ENCODE measurements at regions not wholly inside any gene's neighbourhood (a gene's known extent, or its start where the extent isn't known, plus 50 kb on each side); places are given as distances from the start of the nearest gene placed in this dataset.

DNA sequence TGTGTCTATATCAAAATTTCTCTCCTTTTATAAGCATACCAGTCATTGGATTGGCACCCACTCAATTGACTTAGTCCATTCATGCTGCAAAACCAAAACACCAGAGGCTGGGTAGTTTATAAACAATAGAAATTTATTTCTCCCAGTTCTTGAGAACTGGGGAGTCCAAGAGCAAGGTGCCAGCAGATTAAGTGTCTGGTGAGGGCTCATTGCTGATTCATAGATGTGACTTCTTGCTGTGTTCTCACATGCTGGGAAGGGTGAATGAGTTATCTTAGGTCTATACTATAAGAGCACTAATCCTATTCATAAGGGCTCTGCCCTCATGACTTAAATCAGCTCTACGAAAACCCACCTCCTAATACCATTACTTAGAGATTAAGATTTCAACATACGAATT, 501.4 kb downstream of the EPM2A start:
- H3K4me1 ChIP-seq (ENCODE audit: control insufficient read depth in 4 of 4, insufficient read depth in 4 of 4, low read length in 3 of 4): no peaks in the 10 kb centered on the region
- TF ChIP-seq HNF4G (IDR thresholded peaks at IDR 0.05) (no peak), JUND (IDR thresholded peaks at IDR 0.05) (no peak), RXRA (IDR thresholded peaks at IDR 0.05) (no peak), SP1 (IDR thresholded peaks at IDR 0.05) (no peak), EGR1 (IDR thresholded peaks at IDR 0.05; ENCODE audit: low read depth in 2 of 2) (no peak), RAD21 (IDR thresholded peaks at IDR 0.05) (no peak), NR2F2 (IDR thresholded peaks at IDR 0.05) (no peak), TAF1 (conservative IDR thresholded peaks at IDR 0.05) (no peak), FOXA2 (IDR thresholded peaks at IDR 0.05) (no peak), YY1 (IDR thresholded peaks at IDR 0.05) (no peak), GABPA (IDR thresholded peaks at IDR 0.05 in 1 of 2, conservative IDR thresholded peaks at IDR 0.05 in 1 of 2) (no peak), ATF3 (IDR thresholded peaks at IDR 0.05) (no peak), FOXA1 (IDR thresholded peaks at IDR 0.05) (no peak)
- TF ChIP-seq, protein P1, sequence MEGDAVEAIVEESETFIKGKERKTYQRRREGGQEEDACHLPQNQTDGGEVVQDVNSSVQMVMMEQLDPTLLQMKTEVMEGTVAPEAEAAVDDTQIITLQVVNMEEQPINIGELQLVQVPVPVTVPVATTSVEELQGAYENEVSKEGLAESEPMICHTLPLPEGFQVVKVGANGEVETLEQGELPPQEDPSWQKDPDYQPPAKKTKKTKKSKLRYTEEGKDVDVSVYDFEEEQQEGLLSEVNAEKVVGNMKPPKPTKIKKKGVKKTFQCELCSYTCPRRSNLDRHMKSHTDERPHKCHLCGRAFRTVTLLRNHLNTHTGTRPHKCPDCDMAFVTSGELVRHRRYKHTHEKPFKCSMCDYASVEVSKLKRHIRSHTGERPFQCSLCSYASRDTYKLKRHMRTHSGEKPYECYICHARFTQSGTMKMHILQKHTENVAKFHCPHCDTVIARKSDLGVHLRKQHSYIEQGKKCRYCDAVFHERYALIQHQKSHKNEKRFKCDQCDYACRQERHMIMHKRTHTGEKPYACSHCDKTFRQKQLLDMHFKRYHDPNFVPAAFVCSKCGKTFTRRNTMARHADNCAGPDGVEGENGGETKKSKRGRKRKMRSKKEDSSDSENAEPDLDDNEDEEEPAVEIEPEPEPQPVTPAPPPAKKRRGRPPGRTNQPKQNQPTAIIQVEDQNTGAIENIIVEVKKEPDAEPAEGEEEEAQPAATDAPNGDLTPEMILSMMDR (IDR thresholded peaks at IDR 0.05; ENCODE audit: low read depth, low read length, missing input control): no peak
- no peak overlapping the region for H3K4me3 ChIP-seq (ENCODE audit: low read depth in 1 of 3, low read length in 3 of 3)
- DNase-seq (ENCODE audit: low spot score): no peak
- H3K27me3 ChIP-seq (ENCODE audit: control insufficient read depth in 4 of 4, insufficient read depth in 4 of 4, low read length in 3 of 4): no peaks in the 10 kb centered on the region
- 91% methylated on average over 2 of the region's 2 CpGs for WGBS
- H3K9ac ChIP-seq (ENCODE audit: low read depth in 1 of 2, low read length in 2 of 2): no peak overlapping the region
- no peaks in the 10 kb centered on the region for H3K36me3 ChIP-seq (ENCODE audit: control insufficient read depth in 4 of 4, insufficient read depth in 3 of 4, low read depth in 1 of 4, low read length in 3 of 4)
- no peaks in the 10 kb centered on the region for H3K9me3 ChIP-seq (ENCODE audit: control insufficient read depth in 4 of 4, low read length in 3 of 4)
- H3K27ac ChIP-seq (ENCODE audit: low read depth in 1 of 2, low read length in 2 of 2): no peak overlapping the region

DNA sequence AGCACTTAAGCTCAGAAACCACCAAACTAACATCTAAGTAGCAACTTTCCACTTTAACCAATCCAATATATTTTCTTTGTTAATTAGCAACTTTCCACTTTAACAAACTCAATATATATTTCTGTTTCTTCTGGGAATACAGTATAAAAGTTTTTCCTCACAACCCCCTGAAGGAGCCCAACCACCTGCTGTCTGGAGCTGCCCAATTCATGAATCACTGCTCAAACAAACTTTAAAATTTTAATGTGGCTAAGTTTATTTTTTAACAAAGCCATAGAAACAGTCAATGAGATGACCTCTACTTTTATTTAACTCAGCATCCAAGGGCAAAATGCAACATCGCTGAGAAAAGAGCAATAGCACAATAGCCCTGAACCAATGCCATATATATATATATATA, 500.1 kb downstream of the EPM2A start:
- H3K4me3 ChIP-seq (ENCODE audit: low read depth in 1 of 3, low read length in 3 of 3): no peak overlapping the region
- no peaks in the 10 kb centered on the region for H3K4me1 ChIP-seq (ENCODE audit: control insufficient read depth in 4 of 4, insufficient read depth in 4 of 4, low read length in 3 of 4)
- no peaks in the 10 kb centered on the region for H3K9me3 ChIP-seq (ENCODE audit: control insufficient read depth in 4 of 4, low read length in 3 of 4)
- TF ChIP-seq JUND (IDR thresholded peaks at IDR 0.05): no peak
- no peak for TF ChIP-seq GABPA (IDR thresholded peaks at IDR 0.05 in 1 of 2, conservative IDR thresholded peaks at IDR 0.05 in 1 of 2)
- no peak for TF ChIP-seq FOXA2 (IDR thresholded peaks at IDR 0.05)
- TF ChIP-seq, protein P1 (IDR thresholded peaks at IDR 0.05; ENCODE audit: low read depth, low read length, missing input control): no peak
- no peak for TF ChIP-seq HNF4G (IDR thresholded peaks at IDR 0.05)
- H3K27me3 ChIP-seq (ENCODE audit: control insufficient read depth in 4 of 4, insufficient read depth in 4 of 4, low read length in 3 of 4): no peaks in the 10 kb centered on the region
- no peak for DNase-seq (ENCODE audit: low spot score)
- no peak overlapping the region for H3K9ac ChIP-seq (ENCODE audit: low read depth in 1 of 2, low read length in 2 of 2)
- H3K36me3 ChIP-seq (ENCODE audit: control insufficient read depth in 4 of 4, insufficient read depth in 3 of 4, low read depth in 1 of 4, low read length in 3 of 4): no peaks in the 10 kb centered on the region
- WGBS: 94% methylated on average over 1 of the region's 1 CpG
- H3K27ac ChIP-seq (ENCODE audit: low read depth in 1 of 2, low read length in 2 of 2): no peak overlapping the region

DNA sequence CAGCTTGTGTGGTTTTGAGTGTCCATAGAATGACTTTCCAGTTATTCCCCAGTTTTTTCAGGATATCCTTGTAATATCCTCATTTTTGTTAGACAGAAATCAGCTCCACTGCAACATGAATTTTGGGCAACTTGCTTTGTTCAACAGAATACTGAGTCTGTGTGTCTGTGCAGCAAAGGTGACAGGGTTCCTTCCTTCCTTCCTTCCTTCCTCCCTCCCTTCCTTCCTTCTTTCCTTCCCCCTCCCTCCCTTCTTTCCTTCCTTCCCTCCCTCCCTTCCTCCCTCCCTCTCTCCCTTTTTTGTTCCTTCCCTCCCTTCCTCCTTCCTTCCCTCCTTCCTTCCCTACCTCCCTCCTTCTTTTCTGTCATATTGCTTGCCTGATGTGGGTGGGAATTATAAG, 496.5 kb downstream of the EPM2A start:
- Histone ChIP-seq H3K27ac (ENCODE audit: low read depth in 1 of 2, low read length in 2 of 2) (no peak overlapping the region), H3K36me3 (ENCODE audit: control insufficient read depth in 4 of 4, insufficient read depth in 3 of 4, low read depth in 1 of 4, low read length in 3 of 4) (no peaks in the 10 kb centered on the region), H3K4me3 (ENCODE audit: low read depth in 1 of 3, low read length in 3 of 3) (no peak overlapping the region), H3K9ac (ENCODE audit: low read depth in 1 of 2, low read length in 2 of 2) (no peak overlapping the region), H3K9me3 (ENCODE audit: control insufficient read depth in 4 of 4, low read length in 3 of 4) (no peaks in the 10 kb centered on the region), H3K4me1 (ENCODE audit: control insufficient read depth in 4 of 4, insufficient read depth in 4 of 4, low read length in 3 of 4) (peaks cover 0 to 1% (median 0%) of the 10 kb centered on the region in 4 donors), H3K27me3 (ENCODE audit: control insufficient read depth in 4 of 4, insufficient read depth in 4 of 4, low read length in 3 of 4) (no peaks in the 10 kb centered on the region)
- DNase-seq (ENCODE audit: low spot score): no peak
- no peak for TF ChIP-seq EGR1 (IDR thresholded peaks at IDR 0.05; ENCODE audit: low read depth in 2 of 2)
- no peak for TF ChIP-seq FOXA2 (IDR thresholded peaks at IDR 0.05)
- TF ChIP-seq, protein P2, sequence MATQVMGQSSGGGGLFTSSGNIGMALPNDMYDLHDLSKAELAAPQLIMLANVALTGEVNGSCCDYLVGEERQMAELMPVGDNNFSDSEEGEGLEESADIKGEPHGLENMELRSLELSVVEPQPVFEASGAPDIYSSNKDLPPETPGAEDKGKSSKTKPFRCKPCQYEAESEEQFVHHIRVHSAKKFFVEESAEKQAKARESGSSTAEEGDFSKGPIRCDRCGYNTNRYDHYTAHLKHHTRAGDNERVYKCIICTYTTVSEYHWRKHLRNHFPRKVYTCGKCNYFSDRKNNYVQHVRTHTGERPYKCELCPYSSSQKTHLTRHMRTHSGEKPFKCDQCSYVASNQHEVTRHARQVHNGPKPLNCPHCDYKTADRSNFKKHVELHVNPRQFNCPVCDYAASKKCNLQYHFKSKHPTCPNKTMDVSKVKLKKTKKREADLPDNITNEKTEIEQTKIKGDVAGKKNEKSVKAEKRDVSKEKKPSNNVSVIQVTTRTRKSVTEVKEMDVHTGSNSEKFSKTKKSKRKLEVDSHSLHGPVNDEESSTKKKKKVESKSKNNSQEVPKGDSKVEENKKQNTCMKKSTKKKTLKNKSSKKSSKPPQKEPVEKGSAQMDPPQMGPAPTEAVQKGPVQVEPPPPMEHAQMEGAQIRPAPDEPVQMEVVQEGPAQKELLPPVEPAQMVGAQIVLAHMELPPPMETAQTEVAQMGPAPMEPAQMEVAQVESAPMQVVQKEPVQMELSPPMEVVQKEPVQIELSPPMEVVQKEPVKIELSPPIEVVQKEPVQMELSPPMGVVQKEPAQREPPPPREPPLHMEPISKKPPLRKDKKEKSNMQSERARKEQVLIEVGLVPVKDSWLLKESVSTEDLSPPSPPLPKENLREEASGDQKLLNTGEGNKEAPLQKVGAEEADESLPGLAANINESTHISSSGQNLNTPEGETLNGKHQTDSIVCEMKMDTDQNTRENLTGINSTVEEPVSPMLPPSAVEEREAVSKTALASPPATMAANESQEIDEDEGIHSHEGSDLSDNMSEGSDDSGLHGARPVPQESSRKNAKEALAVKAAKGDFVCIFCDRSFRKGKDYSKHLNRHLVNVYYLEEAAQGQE (IDR thresholded peaks at IDR 0.05): no peak
- TF ChIP-seq, protein P3, sequence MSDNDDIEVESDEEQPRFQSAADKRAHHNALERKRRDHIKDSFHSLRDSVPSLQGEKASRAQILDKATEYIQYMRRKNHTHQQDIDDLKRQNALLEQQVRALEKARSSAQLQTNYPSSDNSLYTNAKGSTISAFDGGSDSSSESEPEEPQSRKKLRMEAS (IDR thresholded peaks at IDR 0.05): no peak
- no peak for TF ChIP-seq JUND (IDR thresholded peaks at IDR 0.05)
- no peak for TF ChIP-seq NR2F2 (IDR thresholded peaks at IDR 0.05)
- TF ChIP-seq ATF3 (IDR thresholded peaks at IDR 0.05): no peak
- TF ChIP-seq HNF4A (conservative IDR thresholded peaks at IDR 0.05): no peak
- TF ChIP-seq, protein P1 (IDR thresholded peaks at IDR 0.05; ENCODE audit: low read depth, low read length, missing input control): no peak
- TF ChIP-seq RAD21 (IDR thresholded peaks at IDR 0.05): no peak
- TF ChIP-seq HNF4G (IDR thresholded peaks at IDR 0.05): no peak

Measured in liver (tissue), 8 donors.